ENCODE measurements at regions not wholly inside any gene's neighbourhood (a gene's known extent, or its start where the extent isn't known, plus 50 kb on each side); places are given as distances from the start of the nearest gene placed in this dataset.

DNA sequence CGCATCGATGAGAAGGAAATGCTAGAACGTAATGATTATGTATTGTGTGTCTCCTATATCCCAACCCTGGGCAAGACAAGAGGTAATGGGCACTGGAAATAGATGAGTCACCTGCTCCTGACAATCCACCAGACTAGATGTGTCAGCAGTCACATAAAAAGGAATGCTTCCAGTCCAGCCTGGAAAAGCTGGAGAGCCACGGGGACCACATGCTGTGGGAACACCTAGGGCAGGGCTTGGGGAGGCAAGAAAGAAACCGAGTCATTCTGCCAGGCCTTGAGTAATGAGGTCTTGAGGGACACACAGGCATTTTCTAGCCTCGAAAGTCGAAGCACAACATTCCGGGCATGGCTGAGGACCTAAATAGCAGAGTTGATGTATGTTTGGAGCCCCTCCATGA, 716.7 kb upstream of the TMEM132C start:
- DNase-seq (ENCODE audit: low spot score), result no peak
- Mint-ChIP-seq H3K4me3 (no peak overlapping the region), H3K27me3 (ENCODE audit: insufficient read depth) (peaks cover 22% of the 10 kb centered on the region), H3K4me1 (ENCODE audit: low read depth) (peaks cover 4% of the 10 kb centered on the region), H3K9me3 (peaks cover 15% of the 10 kb centered on the region), H3K27ac (no peak overlapping the region), H3K36me3 (ENCODE audit: low read depth) (no peaks in the 10 kb centered on the region)
- intact Hi-C loops (cut with micrococcal nuclease), result no loop called here

DNA sequence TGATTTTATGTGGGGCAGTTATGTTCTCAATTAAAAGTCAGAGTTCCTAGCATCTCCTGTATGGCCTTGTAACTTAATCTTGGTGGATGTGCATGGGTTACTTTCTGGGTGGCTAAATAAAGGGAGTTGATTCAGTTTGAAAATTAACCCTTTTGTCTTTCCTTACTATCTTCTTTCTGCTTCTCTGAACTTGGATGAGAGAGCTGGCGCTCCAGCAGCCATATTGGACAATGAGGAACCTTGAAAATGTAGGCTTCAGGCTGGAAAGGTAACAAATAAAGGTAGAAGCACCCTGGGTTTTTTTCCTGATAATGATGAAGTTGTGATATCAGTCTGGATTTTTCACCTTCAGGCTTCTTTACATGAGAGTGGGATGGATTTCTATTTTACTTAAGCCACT, 714.1 kb upstream of the TMEM132C start:
- no peak for DNase-seq (ENCODE audit: low spot score)
- Mint-ChIP-seq H3K27me3 (ENCODE audit: insufficient read depth) (peaks cover 16% of the 10 kb centered on the region), H3K4me1 (ENCODE audit: low read depth) (peaks cover 28% of the 10 kb centered on the region), H3K9me3 (peaks cover 22% of the 10 kb centered on the region), H3K4me3 (no peak overlapping the region), H3K36me3 (ENCODE audit: low read depth) (peaks cover 6% of the 10 kb centered on the region), H3K27ac (no peak overlapping the region)
- intact Hi-C loops (cut with micrococcal nuclease), result no loop called here

DNA sequence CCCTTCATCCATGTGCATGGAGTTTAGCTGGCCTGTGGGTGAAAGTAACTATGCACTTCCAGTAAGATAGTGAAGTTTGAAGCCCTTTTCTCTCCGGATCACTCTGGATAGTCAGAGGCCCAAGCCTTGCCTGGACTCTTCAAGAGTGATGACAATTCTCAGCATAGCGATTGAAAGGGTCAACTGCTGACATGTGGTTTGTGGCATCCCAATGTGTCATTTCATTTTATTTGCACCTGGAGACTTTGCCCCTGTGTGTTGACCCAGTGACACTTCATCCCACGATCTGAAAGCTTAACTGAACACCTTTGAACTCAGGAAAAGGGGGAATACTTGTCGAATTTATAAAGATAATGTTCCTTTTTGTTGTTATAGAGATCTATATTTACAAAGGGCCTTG, 711.9 kb upstream of the TMEM132C start:
- Mint-ChIP-seq H3K4me3 (no peak overlapping the region), H3K4me1 (ENCODE audit: low read depth) (peaks cover 49% of the 10 kb centered on the region), H3K27me3 (ENCODE audit: insufficient read depth) (peaks cover 5% of the 10 kb centered on the region), H3K9me3 (peaks cover 23% of the 10 kb centered on the region), H3K36me3 (ENCODE audit: low read depth) (peaks cover 12% of the 10 kb centered on the region), H3K27ac (no peak overlapping the region)
- DNase-seq (ENCODE audit: low spot score), result no peak
- intact Hi-C loops (cut with micrococcal nuclease), result loop anchor here (5.0 kb wide), 5 partner anchors 122 to 1267 kb away; partner anchors contain the start of gene SLC15A4

DNA sequence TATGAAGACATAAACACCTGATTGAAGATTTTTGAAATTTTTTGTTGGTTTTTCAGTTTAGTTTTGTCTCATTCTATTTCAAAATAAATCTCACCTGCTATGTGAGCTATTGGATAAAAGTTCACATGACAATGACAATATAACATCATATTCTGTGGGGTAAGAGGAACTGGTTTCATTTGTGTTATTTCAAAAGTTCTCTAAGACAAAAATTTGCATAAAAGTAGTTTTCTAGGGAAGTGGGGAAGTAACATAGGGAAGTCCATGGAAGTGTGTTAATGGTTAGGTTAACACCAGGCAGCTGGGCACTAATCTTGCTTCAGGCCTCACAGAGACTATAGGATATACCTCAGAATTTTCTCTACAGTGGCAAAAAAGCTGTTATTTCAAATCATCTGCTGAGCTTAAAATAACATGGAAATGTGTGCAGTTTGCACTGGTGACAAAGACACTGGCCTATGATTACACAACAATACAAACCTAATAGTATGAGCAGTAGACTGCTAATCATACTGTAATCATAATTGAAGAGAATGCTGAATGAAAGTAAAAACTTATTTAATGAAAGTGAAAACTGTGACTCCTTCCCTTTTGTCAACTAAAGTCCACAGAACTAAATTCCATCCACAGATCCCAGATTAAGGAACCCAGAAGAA, 710.6 kb upstream of the TMEM132C start:
- Mint-ChIP-seq H3K36me3 (ENCODE audit: low read depth) (peaks cover 15% of the 10 kb centered on the region), H3K9me3 (peaks cover 27% of the 10 kb centered on the region), H3K4me1 (ENCODE audit: low read depth) (peaks cover 57% of the 10 kb centered on the region), H3K27ac (peak overlapping the region; percentile 64), H3K4me3 (no peak overlapping the region), H3K27me3 (ENCODE audit: insufficient read depth) (no peaks in the 10 kb centered on the region)
- no peak for DNase-seq (ENCODE audit: low spot score)
- intact Hi-C loops (cut with micrococcal nuclease), result loop anchor here (5.0 kb wide), 5 partner anchors 121 to 1266 kb away; partner anchors contain the start of gene SLC15A4

DNA sequence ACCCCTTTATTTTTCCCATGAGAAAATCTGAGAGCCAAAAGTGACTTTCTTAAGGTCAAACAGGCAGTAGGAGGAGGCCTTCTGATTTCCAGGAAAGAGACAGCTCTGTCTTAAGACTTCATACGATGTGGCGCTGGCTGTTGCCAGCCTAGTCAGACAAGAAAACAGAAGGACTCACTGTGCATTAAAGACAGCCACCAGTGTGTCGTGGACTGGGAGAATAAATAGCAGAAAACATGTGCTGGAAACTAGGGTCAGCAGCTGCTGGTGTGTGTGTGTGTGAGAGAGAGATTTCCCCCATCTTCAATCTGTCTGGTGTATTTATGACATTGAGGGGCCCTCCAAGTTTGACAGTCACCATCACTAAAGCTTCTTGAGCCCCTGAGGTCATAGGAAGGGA, 708.6 kb upstream of the TMEM132C start:
- H3K36me3 Mint-ChIP-seq (ENCODE audit: low read depth), result peaks cover 17% of the 10 kb centered on the region
- peak overlapping the region; percentile 81 for H3K27ac Mint-ChIP-seq
- H3K4me3 Mint-ChIP-seq, result peak overlapping the region; percentile 17
- intact Hi-C loops (cut with micrococcal nuclease), result loop anchor here (2.0 to 5.0 kb wide), 6 partner anchors 119 to 1264 kb away; partner anchors contain the start of gene SLC15A4
- H3K9me3 Mint-ChIP-seq, result peaks cover 21% of the 10 kb centered on the region
- peaks cover 65% of the 10 kb centered on the region for H3K4me1 Mint-ChIP-seq (ENCODE audit: low read depth)
- H3K27me3 Mint-ChIP-seq (ENCODE audit: insufficient read depth), result no peaks in the 10 kb centered on the region
- DNase-seq (ENCODE audit: low spot score), result no peak

DNA sequence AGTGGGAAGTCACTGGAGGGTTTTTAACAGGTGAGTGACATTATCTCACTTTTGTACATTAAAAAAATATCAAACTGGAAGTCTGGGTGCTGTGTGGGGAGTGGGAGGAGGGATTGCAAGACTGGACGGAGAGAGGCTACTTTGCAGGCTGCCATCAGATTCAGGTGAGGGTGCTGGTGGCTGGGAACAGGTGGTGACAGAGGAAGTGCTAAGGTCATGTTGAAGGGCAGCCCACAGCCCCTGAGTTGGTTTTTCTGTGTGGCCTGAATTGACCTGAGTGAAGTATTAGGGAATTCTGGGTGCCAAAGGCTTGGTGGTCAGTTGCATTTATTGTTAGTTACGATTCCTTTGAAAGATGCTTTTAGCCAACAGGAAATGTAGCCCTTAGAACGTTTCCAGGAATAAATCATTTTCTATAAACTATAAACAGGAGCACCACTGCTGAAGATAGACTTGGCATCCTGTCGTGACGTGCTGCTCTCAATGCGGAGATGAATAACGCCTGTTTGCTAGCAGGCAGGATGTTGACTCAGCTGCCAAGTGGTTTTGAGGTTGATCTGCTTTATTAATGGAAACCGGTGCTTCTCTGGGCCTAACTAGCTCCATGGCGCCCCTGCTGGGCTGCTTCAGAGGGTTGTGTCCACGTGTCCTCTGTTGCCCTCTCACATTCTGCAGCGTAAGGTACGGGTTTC, 707.5 kb upstream of the TMEM132C start:
- peaks cover 20% of the 10 kb centered on the region for H3K36me3 Mint-ChIP-seq (ENCODE audit: low read depth)
- H3K27me3 Mint-ChIP-seq (ENCODE audit: insufficient read depth), result no peaks in the 10 kb centered on the region
- H3K4me3 Mint-ChIP-seq, result peak overlapping the region; percentile 70
- peak overlapping the region; percentile 96 for H3K27ac Mint-ChIP-seq
- peaks cover 28% of the 10 kb centered on the region for H3K9me3 Mint-ChIP-seq
- DNase-seq (ENCODE audit: low spot score), result peak; percentile 81
- intact Hi-C loops (cut with micrococcal nuclease), result loop anchor here (1.0 to 5.0 kb wide), 8 partner anchors 74 to 1263 kb away; partner anchors contain the start of gene SLC15A4
- H3K4me1 Mint-ChIP-seq (ENCODE audit: low read depth), result peaks cover 65% of the 10 kb centered on the region

DNA sequence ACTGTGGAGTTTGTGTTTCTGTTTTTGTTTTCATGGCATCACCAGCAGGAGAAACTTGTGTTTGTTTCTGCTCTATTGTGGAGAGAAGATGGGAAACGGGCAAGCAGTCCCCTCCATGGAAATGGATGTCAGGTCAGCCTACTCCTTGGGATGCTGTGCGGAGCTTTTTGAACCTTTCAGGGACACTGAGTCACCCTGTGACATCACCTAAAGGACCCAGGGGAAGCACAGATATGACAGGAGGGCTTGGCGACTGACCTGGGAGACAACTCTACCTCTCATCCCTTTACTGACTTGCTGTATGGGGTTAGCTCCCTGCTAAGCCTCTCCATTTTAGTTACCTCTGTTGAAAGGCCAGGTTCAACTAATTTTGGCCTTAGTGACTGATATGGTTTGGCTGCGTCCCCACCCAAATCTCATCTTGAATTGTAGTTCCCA, 706.9 kb upstream of the TMEM132C start:
- H3K4me1 Mint-ChIP-seq (ENCODE audit: low read depth), result peaks cover 64% of the 10 kb centered on the region
- H3K4me3 Mint-ChIP-seq, result peak overlapping the region; percentile 70
- no peaks in the 10 kb centered on the region for H3K27me3 Mint-ChIP-seq (ENCODE audit: insufficient read depth)
- peaks cover 33% of the 10 kb centered on the region for H3K9me3 Mint-ChIP-seq
- no peak for DNase-seq (ENCODE audit: low spot score)
- intact Hi-C loops (cut with micrococcal nuclease), result no loop called here
- H3K36me3 Mint-ChIP-seq (ENCODE audit: low read depth), result peaks cover 20% of the 10 kb centered on the region
- peak overlapping the region; percentile 96 for H3K27ac Mint-ChIP-seq

DNA sequence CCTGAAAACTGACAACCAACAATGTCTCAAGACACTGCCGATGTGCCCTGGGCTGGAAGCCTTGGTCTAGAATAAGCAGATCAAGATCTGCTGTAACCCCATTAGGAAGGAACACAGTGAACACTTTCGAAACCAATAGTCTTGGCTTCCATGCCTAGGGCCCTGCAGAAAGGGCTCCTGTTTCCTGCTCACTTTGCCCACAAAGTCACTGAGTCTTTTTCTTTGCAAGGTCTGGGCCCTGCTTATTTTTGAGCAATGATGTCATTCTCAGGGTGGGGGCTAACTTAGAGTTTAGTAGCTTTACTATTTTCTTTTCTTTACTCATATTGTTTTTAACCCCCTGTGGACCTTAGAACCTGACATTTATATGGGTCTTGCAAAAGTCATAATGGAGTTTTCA, 704.2 kb upstream of the TMEM132C start:
- peaks cover 14% of the 10 kb centered on the region for H3K36me3 Mint-ChIP-seq (ENCODE audit: low read depth)
- H3K4me1 Mint-ChIP-seq (ENCODE audit: low read depth), result peaks cover 38% of the 10 kb centered on the region
- H3K27me3 Mint-ChIP-seq (ENCODE audit: insufficient read depth), result no peaks in the 10 kb centered on the region
- DNase-seq (ENCODE audit: low spot score), result no peak
- H3K9me3 Mint-ChIP-seq, result peaks cover 30% of the 10 kb centered on the region
- H3K27ac Mint-ChIP-seq, result no peak overlapping the region
- no peak overlapping the region for H3K4me3 Mint-ChIP-seq
- intact Hi-C loops (cut with micrococcal nuclease), result no loop called here

DNA sequence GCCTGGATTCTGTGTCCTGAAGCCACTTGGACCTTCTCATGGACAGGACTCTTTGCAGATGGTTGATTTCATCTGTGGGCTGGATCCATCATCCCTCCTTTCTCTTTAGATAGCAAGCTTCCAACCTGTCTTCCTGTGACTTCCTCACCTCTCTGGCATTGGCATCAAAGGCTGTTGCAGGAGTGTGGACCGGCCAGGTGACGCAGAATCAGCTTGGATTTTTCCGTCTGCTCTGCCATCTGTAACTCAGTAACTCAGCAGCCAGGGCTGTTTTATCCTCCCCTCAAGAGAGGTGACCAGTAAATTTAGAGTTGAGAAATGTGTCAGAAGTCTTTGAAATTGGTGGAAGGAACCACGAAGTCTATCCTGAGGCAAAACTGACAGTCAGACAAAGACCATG, 701.7 kb upstream of the TMEM132C start:
- intact Hi-C loops (cut with micrococcal nuclease), result no loop called here
- Mint-ChIP-seq H3K36me3 (ENCODE audit: low read depth) (peaks cover 7% of the 10 kb centered on the region), H3K9me3 (peaks cover 31% of the 10 kb centered on the region), H3K27ac (no peak overlapping the region), H3K4me1 (ENCODE audit: low read depth) (peaks cover 14% of the 10 kb centered on the region), H3K27me3 (ENCODE audit: insufficient read depth) (peaks cover 7% of the 10 kb centered on the region), H3K4me3 (no peak overlapping the region)
- no peak for DNase-seq (ENCODE audit: low spot score)

DNA sequence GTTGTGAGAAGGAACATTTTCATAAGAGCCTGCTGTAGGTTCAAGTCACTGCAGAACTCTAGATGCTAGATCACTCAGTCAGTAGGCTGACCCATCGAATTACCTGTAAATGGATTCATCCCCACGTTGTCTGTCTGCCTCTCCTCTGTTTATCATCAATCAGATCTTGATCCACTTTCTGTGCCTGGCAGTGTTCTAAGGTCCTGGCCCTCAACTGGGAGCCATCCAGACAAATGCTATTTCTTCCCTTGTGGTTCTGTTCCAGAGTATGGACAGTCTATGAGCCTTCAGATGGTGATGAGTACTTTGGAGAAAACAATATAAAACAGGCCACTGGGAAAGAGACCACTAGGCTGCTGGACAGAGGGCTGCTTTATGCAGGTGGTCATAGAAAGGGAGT, 699.4 kb upstream of the TMEM132C start:
- Mint-ChIP-seq H3K27me3 (ENCODE audit: insufficient read depth) (peaks cover 8% of the 10 kb centered on the region), H3K27ac (no peak overlapping the region), H3K9me3 (peaks cover 22% of the 10 kb centered on the region), H3K36me3 (ENCODE audit: low read depth) (peaks cover 2% of the 10 kb centered on the region), H3K4me1 (ENCODE audit: low read depth) (peaks cover 3% of the 10 kb centered on the region), H3K4me3 (no peak overlapping the region)
- DNase-seq (ENCODE audit: low spot score), result no peak
- intact Hi-C loops (cut with micrococcal nuclease), result no loop called here

DNA sequence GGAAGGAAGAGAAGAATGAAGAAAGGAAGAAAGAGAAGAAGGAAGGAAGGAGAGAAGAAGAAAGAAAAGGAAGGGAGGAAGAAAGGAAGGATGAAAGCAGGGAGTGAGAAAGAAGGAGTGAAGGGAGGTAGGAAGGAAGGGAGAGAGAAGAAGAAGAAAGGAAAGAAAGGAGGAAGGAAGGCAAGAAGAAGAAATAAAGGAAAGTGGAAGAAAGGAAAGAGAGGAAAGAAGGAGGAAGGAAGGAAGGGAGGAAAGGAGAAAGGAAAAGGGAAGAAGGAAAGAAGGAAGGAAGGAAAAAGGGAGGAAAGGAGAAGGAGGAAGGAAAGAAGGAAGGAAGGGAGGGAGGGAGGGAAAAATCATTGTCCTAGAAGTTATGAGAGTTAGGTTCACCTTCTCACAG, 696.6 kb upstream of the TMEM132C start:
- Mint-ChIP-seq H3K4me1 (ENCODE audit: low read depth) (no peaks in the 10 kb centered on the region), H3K9me3 (peaks cover 9% of the 10 kb centered on the region), H3K36me3 (ENCODE audit: low read depth) (no peaks in the 10 kb centered on the region), H3K27ac (no peak overlapping the region), H3K4me3 (no peak overlapping the region), H3K27me3 (ENCODE audit: insufficient read depth) (peaks cover 17% of the 10 kb centered on the region)
- intact Hi-C loops (cut with micrococcal nuclease), result no loop called here
- DNase-seq (ENCODE audit: low spot score), result no peak

DNA sequence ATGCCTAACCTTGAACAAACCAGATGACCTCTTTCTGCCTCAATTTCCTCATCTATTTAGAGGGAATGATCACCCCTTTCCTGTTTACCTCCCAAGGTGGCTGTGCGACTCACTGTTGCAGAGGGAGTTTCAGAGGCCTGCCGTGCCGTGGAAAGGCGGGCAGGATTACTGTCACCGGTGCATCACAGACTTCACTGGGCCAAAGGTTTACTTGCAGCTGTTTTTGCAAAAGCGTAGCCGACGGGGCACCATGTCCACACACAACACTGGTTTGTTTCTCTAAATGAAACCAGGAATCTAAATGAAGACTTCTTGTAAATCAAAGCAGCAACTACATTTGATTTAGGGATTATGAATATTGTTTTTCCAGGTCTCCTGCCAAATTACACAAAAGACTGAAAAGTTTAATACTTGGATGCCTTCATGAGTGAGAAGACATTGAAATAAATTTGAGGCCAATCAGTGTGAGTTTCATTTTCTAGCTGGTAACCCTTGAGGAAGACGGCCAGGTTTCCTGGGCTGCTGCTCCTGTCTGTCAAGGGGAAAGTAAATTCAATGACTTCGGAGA, 696.1 kb upstream of the TMEM132C start:
- Mint-ChIP-seq H3K27me3 (ENCODE audit: insufficient read depth) (peaks cover 17% of the 10 kb centered on the region), H3K27ac (no peak overlapping the region), H3K36me3 (ENCODE audit: low read depth) (no peaks in the 10 kb centered on the region), H3K4me1 (ENCODE audit: low read depth) (no peaks in the 10 kb centered on the region), H3K4me3 (no peak overlapping the region), H3K9me3 (peaks cover 9% of the 10 kb centered on the region)
- intact Hi-C loops (cut with micrococcal nuclease), result no loop called here
- DNase-seq (ENCODE audit: low spot score), result no peak

DNA sequence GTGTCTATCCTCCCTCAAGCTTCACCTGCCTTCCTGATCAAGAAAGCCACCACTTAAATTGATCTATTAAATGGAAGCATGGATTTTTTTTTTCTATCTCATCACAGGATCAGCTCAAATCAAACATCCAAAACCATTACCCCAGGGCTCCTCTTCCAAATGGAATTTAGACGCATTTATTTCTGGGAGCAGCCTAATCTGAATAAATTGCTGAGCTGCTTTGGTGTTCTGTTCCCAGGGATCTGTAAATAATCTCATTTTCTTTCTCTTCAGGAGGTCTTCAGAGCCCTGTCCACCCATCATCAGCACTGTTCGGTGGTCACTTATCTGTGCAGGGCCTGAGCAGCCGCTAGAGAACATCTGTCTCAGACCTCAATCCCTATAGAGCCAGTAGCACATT, 695.4 kb upstream of the TMEM132C start:
- DNase-seq (ENCODE audit: low spot score), result no peak
- Mint-ChIP-seq H3K27ac (no peak overlapping the region), H3K4me3 (no peak overlapping the region), H3K36me3 (ENCODE audit: low read depth) (no peaks in the 10 kb centered on the region), H3K9me3 (peaks cover 9% of the 10 kb centered on the region), H3K4me1 (ENCODE audit: low read depth) (no peaks in the 10 kb centered on the region), H3K27me3 (ENCODE audit: insufficient read depth) (peaks cover 17% of the 10 kb centered on the region)
- intact Hi-C loops (cut with micrococcal nuclease), result no loop called here
